SJCRH30 (cell line): ENCODE measurements at regions not wholly inside any gene's neighbourhood (a gene's known extent, or its start where the extent isn't known, plus 50 kb on each side); places are given as distances from the start of the nearest gene placed in this dataset.

Source experiments
- DNase-seq, 2 experiments: peaks; one replicate each; pipeline ENCODE4 v3.0.0-alpha.2; 2015 to 2020
- H3K27ac ChIP-seq: fragments of 250-450 bp; sonication (Bioruptor Pico); 2 replicates; pipeline ENCODE4 v1.5.1; 2020; ENCODE audit warnings: mild to moderate bottlenecking, moderate library complexity
- H3K27me3 ChIP-seq: fragments of 250-450 bp; sonication (Bioruptor Pico); 2 replicates; pipeline ENCODE4 v1.5.1; 2020; ENCODE audit warnings: mild to moderate bottlenecking, moderate library complexity
- H3K36me3 ChIP-seq: fragments of 250-450 bp; sonication (Bioruptor Pico); 2 replicates; pipeline ENCODE4 v1.5.1; 2020; ENCODE audit warnings: mild to moderate bottlenecking, moderate library complexity
- H3K4me1 ChIP-seq: fragments of 250-450 bp; sonication (Bioruptor Pico); 2 replicates; pipeline ENCODE4 v1.5.1; 2020; ENCODE audit warnings: mild to moderate bottlenecking, moderate library complexity
- H3K4me3 ChIP-seq: fragments of 250-450 bp; sonication (Bioruptor Pico); 2 replicates; pipeline ENCODE4 v1.5.1; 2020; ENCODE audit warnings: mild to moderate bottlenecking, moderate library complexity
- H3K9me3 ChIP-seq: fragments of 250-450 bp; sonication (Bioruptor Pico); replicated peaks from 2 replicates; pipeline ENCODE4 v1.5.1; 2020; ENCODE audit warnings: mild to moderate bottlenecking, moderate library complexity

DNA sequence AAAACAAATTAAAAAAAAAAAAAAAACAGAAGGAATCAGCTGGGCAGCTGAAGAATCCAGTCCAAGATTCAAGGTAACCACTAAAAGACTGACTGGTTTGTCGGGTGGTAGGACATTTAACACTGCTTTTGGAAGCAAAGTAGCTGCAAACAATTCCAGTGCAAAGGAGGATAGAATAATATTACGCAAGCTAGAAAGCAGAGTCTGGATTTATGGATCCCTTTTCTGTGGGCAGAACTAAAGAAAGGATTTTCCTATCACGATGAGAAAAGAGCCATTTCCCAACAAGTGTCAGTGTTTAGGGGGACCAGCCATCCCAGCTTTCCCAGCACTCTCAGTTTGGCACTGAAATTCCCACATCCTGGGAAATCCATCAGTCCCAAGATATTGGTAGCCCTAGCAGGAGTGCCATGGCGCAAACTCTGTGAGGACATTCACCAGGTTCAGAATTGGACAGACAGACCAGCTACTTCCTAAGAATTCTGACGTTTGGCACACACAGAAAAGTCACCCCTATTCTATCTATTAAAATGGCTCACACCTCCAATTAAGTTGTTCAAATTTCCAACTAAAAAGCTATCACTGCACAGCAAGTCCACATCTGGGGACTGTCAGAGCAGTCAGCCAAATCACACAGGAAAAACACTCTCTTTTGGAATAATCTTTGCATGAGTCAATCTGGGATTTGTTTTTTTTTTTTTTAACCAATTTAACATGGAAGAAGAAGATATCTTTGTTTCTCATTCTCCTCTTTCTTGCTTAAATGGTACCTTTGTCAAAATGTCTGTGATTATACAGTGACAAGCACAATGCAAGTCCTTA is 356.8 kb upstream of the ARID1B start:
- Histone ChIP-seq H3K36me3 (no peaks in the 10 kb centered on the region), H3K27me3 (0 out of 2 replicates have a peak, but pooled peaks cover 3% of the 10 kb centered on the region), H3K4me3 (no peak overlapping the region), H3K27ac (no peak overlapping the region), H3K9me3 (no peaks in the 10 kb centered on the region; the same call in 1 of the 2 replicates), H3K4me1 (peaks cover 5% of the 10 kb centered on the region)
- DNase-seq: no peak

- Histone ChIP-seq H3K4me1 (peaks cover 3% of the 10 kb centered on the region; the same call in 1 of the 2 replicates), H3K36me3 (no peaks in the 10 kb centered on the region), H3K4me3 (no peak overlapping the region), H3K27me3 (0 out of 2 replicates have a peak, but pooled peaks cover 3% of the 10 kb centered on the region), H3K9me3 (no peaks in the 10 kb centered on the region; the same call in 1 of the 2 replicates), H3K27ac (no peak overlapping the region)
- no peak for DNase-seq
These were observed 357.6 kb upstream of the ARID1B start for GRCh38 chr6:156419594-156419993.

- Histone ChIP-seq H3K9me3 (no peaks in the 10 kb centered on the region; the same call in 1 of the 2 replicates), H3K4me1 (peaks cover 3% of the 10 kb centered on the region; the same call in 1 of the 2 replicates), H3K36me3 (no peaks in the 10 kb centered on the region), H3K4me3 (no peak overlapping the region), H3K27ac (no peak overlapping the region), H3K27me3 (0 out of 2 replicates have a peak, but pooled peaks cover 3% of the 10 kb centered on the region)
- no peak for DNase-seq
These were observed 358.9 kb upstream of the ARID1B start for GRCh38 chr6:156418253-156418652.

DNA sequence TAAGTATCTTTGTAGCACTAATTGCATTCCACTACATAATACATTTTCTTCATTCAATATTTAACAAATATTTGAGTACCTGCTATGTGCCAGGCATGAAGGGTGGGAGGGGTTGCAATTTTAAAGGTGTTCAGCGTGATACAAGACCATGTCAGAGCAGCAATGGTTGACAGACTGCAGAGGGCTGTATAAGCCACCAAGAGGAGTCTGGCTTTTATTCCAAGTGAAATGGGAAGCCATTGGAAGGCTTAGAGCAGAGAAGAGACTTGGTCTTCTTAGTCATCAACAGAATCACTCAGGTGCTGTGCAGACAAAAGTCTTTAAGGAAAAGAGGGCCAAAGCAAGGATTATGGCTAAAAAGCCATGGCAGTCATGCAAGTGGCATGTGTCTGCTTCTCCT is 360.8 kb upstream of the ARID1B start:
- DNase-seq: no peak
- no peaks in the 10 kb centered on the region for H3K4me1 ChIP-seq

GRCh38 chr6:156413154-156413553 is 364.0 kb upstream of the ARID1B start:
- no peaks in the 10 kb centered on the region for H3K9me3 ChIP-seq
- 0 out of 2 replicates have a peak, but pooled peaks cover 3% of the 10 kb centered on the region for H3K27me3 ChIP-seq
- no peaks in the 10 kb centered on the region for H3K4me1 ChIP-seq
- H3K36me3 ChIP-seq: no peaks in the 10 kb centered on the region
- H3K27ac ChIP-seq: no peak overlapping the region
- H3K4me3 ChIP-seq: no peak overlapping the region
- no peak for DNase-seq

More for the DNA sequence above, 360.8 kb upstream of the ARID1B start:
- Histone ChIP-seq H3K27ac (no peak overlapping the region), H3K4me3 (no peak overlapping the region), H3K27me3 (0 out of 2 replicates have a peak, but pooled peaks cover 3% of the 10 kb centered on the region), H3K9me3 (no peaks in the 10 kb centered on the region), H3K36me3 (no peaks in the 10 kb centered on the region)

DNA sequence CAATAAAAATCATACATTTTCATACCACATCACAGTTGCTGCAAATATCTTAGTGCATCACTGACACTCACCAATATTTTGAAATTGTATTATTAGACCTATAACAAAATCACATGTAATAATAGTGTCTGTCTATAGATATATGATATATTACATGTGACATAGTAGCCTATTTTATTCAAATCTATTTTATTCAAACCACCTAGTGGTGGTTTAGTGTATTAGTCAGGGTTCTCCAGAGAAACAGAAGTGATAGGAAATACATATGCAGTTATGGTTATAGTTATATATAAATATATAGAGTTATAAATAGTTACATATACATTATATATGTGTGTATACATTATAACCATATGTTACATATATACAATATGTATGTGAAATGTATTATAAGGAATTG is 366.5 kb upstream of the ARID1B start:
- no peaks in the 10 kb centered on the region for H3K36me3 ChIP-seq
- H3K4me3 ChIP-seq: no peak overlapping the region
- no peaks in the 10 kb centered on the region for H3K9me3 ChIP-seq
- H3K27me3 ChIP-seq: no peaks in the 10 kb centered on the region
- no peak for DNase-seq
- H3K4me1 ChIP-seq: no peaks in the 10 kb centered on the region
- H3K27ac ChIP-seq: no peak overlapping the region

- Histone ChIP-seq H3K27me3 (no peaks in the 10 kb centered on the region), H3K27ac (no peak overlapping the region), H3K9me3 (no peaks in the 10 kb centered on the region), H3K4me3 (no peak overlapping the region), H3K4me1 (no peaks in the 10 kb centered on the region), H3K36me3 (no peaks in the 10 kb centered on the region)
- DNase-seq: no peak
These were observed 368.5 kb upstream of the ARID1B start for GRCh38 chr6:156408655-156409054.

DNA sequence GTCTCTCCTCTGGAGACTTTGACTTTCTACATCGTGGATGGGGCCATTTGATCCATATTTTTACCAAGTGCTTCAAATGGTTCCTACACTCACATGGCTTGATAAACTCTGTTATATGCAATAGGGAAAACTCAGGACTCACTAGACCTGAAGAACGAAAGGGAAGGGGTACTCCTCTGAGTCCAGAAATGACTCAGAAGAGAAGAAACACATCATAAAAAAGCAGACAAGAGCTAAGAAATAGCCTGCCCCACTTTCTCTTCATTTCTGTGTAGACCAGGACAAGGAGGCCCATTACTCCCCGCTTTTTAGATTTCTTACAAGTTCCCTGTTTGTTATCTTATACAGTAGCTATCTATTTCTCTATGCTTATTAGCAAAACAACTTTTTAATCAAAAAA is 369.8 kb upstream of the ARID1B start:
- no peak for DNase-seq

DNA sequence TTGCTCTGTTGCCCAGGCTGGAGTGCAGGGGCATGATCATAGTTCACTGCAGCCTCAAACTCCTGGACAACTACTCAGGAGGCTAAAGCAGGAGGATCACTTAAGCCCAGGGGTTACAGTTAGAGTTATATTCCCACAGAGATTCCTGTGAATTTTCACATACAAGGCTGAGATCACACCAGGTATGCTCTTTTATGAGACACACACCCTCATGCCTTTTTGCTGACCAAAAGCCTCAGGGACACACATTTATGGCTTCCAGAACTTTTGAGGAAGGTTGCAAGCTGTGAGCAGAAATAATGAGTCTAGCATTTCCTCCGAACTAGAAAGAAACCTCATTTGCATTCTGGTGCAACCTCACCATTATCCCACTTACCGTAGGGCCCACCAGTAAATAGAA is 370.5 kb upstream of the ARID1B start:
- Histone ChIP-seq H3K27ac (no peak overlapping the region), H3K27me3 (no peaks in the 10 kb centered on the region), H3K4me3 (no peak overlapping the region), H3K9me3 (no peaks in the 10 kb centered on the region), H3K4me1 (no peaks in the 10 kb centered on the region), H3K36me3 (no peaks in the 10 kb centered on the region)
- DNase-seq: no peak

More for the DNA sequence above, 369.8 kb upstream of the ARID1B start:
- H3K4me3 ChIP-seq: no peak overlapping the region
- no peaks in the 10 kb centered on the region for H3K4me1 ChIP-seq
- no peaks in the 10 kb centered on the region for H3K9me3 ChIP-seq
- no peaks in the 10 kb centered on the region for H3K36me3 ChIP-seq
- no peak overlapping the region for H3K27ac ChIP-seq
- H3K27me3 ChIP-seq: no peaks in the 10 kb centered on the region

- no peaks in the 10 kb centered on the region for H3K27me3 ChIP-seq
- no peak overlapping the region for H3K27ac ChIP-seq
- H3K36me3 ChIP-seq: no peaks in the 10 kb centered on the region
- no peaks in the 10 kb centered on the region for H3K9me3 ChIP-seq
- H3K4me3 ChIP-seq: no peak overlapping the region
- no peaks in the 10 kb centered on the region for H3K4me1 ChIP-seq
- DNase-seq: no peak
These were observed 371.1 kb upstream of the ARID1B start for GRCh38 chr6:156406099-156406498.

DNA sequence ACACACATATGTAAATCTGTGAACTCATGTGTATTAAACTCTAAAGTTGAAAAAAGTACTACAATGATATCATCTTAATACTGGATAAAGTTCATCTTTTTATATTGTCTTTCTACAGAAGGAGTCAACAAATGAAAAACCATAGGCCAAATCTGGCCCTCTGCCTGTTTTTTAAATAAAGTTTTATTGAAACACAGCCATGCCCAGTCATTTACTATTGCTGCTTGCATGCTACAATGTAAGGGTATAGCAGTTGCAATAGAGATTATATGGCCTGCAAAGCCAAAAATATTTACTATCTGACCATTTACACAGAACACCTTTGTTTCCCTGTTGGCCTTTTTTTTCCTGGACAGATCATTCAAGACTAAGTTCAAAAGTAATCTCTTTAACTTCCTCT is 374.6 kb upstream of the ARID1B start:
- H3K27ac ChIP-seq: no peak overlapping the region
- H3K4me3 ChIP-seq: no peak overlapping the region
- H3K36me3 ChIP-seq: no peaks in the 10 kb centered on the region
- no peak for DNase-seq
- no peaks in the 10 kb centered on the region for H3K4me1 ChIP-seq
- no peaks in the 10 kb centered on the region for H3K27me3 ChIP-seq
- H3K9me3 ChIP-seq: no peaks in the 10 kb centered on the region

- Histone ChIP-seq H3K4me1 (no peaks in the 10 kb centered on the region), H3K27me3 (no peaks in the 10 kb centered on the region), H3K9me3 (no peaks in the 10 kb centered on the region), H3K27ac (no peak overlapping the region), H3K4me3 (no peak overlapping the region), H3K36me3 (no peaks in the 10 kb centered on the region)
- DNase-seq: no peak
These were observed 375.0 kb upstream of the ARID1B start for GRCh38 chr6:156402227-156402626.

DNA sequence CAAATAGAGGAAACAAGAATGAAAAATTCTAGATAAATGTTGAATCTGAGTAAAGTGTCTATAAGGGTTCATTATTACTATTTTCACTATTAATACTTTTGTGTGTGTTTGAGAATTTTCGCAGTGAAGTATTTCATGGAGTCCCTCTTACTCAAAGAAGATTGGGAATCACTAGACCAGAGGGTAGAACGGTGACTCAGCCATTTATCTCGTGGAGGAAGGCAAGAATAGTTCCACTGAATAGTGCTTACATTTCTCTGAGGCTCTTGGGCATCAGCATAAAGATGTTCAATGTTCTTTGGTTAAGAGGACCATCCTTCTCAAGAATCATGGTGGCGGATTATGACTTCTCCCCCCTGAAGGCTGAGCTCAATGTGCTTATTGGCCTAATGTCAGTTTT is 376.7 kb upstream of the ARID1B start:
- Histone ChIP-seq H3K27me3 (no peaks in the 10 kb centered on the region), H3K4me3 (no peak overlapping the region), H3K9me3 (no peaks in the 10 kb centered on the region), H3K27ac (no peak overlapping the region), H3K4me1 (0 out of 2 replicates have a peak, but pooled peaks cover 4% of the 10 kb centered on the region), H3K36me3 (no peaks in the 10 kb centered on the region)
- DNase-seq: no peak

GRCh38 chr6:156398966-156399365 is 378.2 kb upstream of the ARID1B start:
- Histone ChIP-seq H3K4me3 (no peak overlapping the region), H3K36me3 (no peaks in the 10 kb centered on the region), H3K9me3 (no peaks in the 10 kb centered on the region), H3K4me1 (0 out of 2 replicates have a peak, but pooled peaks cover 6% of the 10 kb centered on the region), H3K27me3 (no peaks in the 10 kb centered on the region), H3K27ac (no peak overlapping the region)
- no peak for DNase-seq

DNA sequence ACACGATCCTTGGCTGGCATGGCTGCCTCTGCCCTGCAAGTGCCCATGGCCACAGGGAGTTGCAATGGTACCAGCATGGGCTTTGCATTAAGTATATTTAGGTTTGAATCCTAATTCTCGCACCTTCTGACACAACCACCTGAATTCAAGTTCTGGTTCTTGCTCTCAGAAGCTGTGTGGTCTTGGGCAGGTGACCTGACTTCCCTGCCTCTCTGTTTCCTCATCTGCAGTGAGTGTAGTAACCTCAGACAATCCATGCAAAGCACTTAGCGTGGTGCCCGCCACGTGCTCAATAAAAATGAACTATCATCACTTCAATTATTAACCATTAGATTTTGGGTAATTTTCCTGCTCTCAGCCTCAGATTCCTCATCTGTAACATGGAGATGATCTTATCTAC is 378.8 kb upstream of the ARID1B start:
- Histone ChIP-seq H3K4me3 (no peak overlapping the region), H3K36me3 (no peaks in the 10 kb centered on the region), H3K4me1 (0 out of 2 replicates have a peak, but pooled peaks cover 6% of the 10 kb centered on the region), H3K9me3 (no peaks in the 10 kb centered on the region), H3K27me3 (no peaks in the 10 kb centered on the region), H3K27ac (no peak overlapping the region)
- DNase-seq: no peak
